HEK293 (cell line): ENCODE measurements at regions not wholly inside any gene's neighbourhood (a gene's known extent, or its start where the extent isn't known, plus 50 kb on each side); places are given as distances from the start of the nearest gene placed in this dataset.

Experiments used
- CTCF ChIA-PET: fragments of 350-600 bp; formaldehyde crosslinking; extraction: SDS; loops from one replicate; lab custom pipeline; 2021; ENCODE audit warnings: antibody characterized with exemption; lab: Yijun Ruan, JAX
- POLR2A ChIA-PET: fragments of 300-600 bp; formaldehyde crosslinking; extraction: SDS; loops from one replicate; lab custom pipeline; 2020; ENCODE audit warnings: antibody characterized with exemption, inconsistent platforms; lab: Yijun Ruan, JAX
- H3K27ac ChIP-seq: fragments of 200-500 bp; sonication (Bioruptor generic); 2 replicates; pipeline ENCODE4 v1.5.1; 2014; ENCODE audit warnings: low read depth, low read length, control low read depth, inconsistent platforms; ENCODE audit errors: extremely low read depth
- H3K36me3 ChIP-seq, 2 experiments: fragments of 200-500 bp in 1 of 2; sonication (Bioruptor generic) in 1 of 2; 1 replicate in 1 of 2; 2 replicates in 1 of 2; pipeline ENCODE4 v1.5.1; 2014 to 2017; ENCODE audit warnings: inconsistent platforms in 2 of 2, low read length in 2 of 2; ENCODE audit not compliant: control insufficient read depth in 2 of 2, insufficient read depth in 1 of 2
- H3K4me1 ChIP-seq: fragments of 200-500 bp; sonication (Bioruptor generic); 2 replicates; pipeline ENCODE4 v1.5.1; 2014; ENCODE audit warnings: mild to moderate bottlenecking, low read length, inconsistent platforms; ENCODE audit not compliant: control insufficient read depth, insufficient read depth
- H3K4me3 ChIP-seq: 2 replicates; pipeline ENCODE4 v1.5.1; 2011; ENCODE audit warnings: low read depth, mild to moderate bottlenecking, control low read depth, low read length, moderate library complexity
- H3K9me3 ChIP-seq: fragments of 200-500 bp; sonication (Bioruptor generic); 2 replicates; pipeline ENCODE4 v1.5.1; 2014; ENCODE audit warnings: low read depth, low read length, inconsistent platforms; ENCODE audit not compliant: control insufficient read depth, insufficient read depth
- CTCF ChIP-seq: fragments of 450-650 bp; formaldehyde crosslinking; IDR thresholded peaks from 2 replicates; pipeline ENCODE4 v1.5.1; 2016; ENCODE audit warnings: missing biosample characterization, missing genetic modification characterization
- GLIS1 ChIP-seq: fragments of 450-650 bp; formaldehyde crosslinking; IDR thresholded peaks from 2 replicates; pipeline ENCODE4 v1.5.1; 2016; ENCODE audit warnings: missing biosample characterization, missing genetic modification characterization
- HIC1 ChIP-seq: fragments of 450-650 bp; formaldehyde crosslinking; IDR thresholded peaks from 2 replicates; pipeline ENCODE4 v1.5.1; 2016; ENCODE audit warnings: missing biosample characterization, missing genetic modification characterization
- KLF17 ChIP-seq: fragments of 450-650 bp; formaldehyde crosslinking; IDR thresholded peaks from 2 replicates; pipeline ENCODE4 v1.5.1; 2016; ENCODE audit warnings: missing biosample characterization, missing genetic modification characterization
- OSR2 ChIP-seq: fragments of 450-650 bp; formaldehyde crosslinking; IDR thresholded peaks from 2 replicates; pipeline ENCODE4 v1.5.1; 2016; ENCODE audit warnings: missing biosample characterization, missing genetic modification characterization
- TRIM28 ChIP-seq: IDR thresholded peaks from 2 replicates; pipeline ENCODE4 v1.6.1; 2011; ENCODE audit warnings: low read length, control low read depth, borderline replicate concordance
- ZNF175 ChIP-seq: fragments of 450-650 bp; formaldehyde crosslinking; IDR thresholded peaks from 2 replicates; pipeline ENCODE4 v1.5.1; 2016; ENCODE audit warnings: missing biosample characterization, missing genetic modification characterization
- ZNF366 ChIP-seq: fragments of 450-650 bp; formaldehyde crosslinking; conservative IDR thresholded peaks from 2 replicates; pipeline ENCODE4 v1.5.1; 2016; ENCODE audit warnings: missing biosample characterization, missing genetic modification characterization
- ZNF398 ChIP-seq: fragments of 450-650 bp; formaldehyde crosslinking; IDR thresholded peaks from 2 replicates; pipeline ENCODE4 v1.5.1; 2017; ENCODE audit warnings: missing biosample characterization, missing genetic modification characterization
- ZNF423 ChIP-seq: fragments of 450-650 bp; formaldehyde crosslinking; IDR thresholded peaks from 2 replicates; pipeline ENCODE4 v1.5.1; 2016; ENCODE audit warnings: missing biosample characterization, missing genetic modification characterization
- ZNF433 ChIP-seq: fragments of 450-650 bp; formaldehyde crosslinking; IDR thresholded peaks from 2 replicates; pipeline ENCODE4 v1.5.1; 2016; ENCODE audit warnings: missing biosample characterization, missing genetic modification characterization, low read depth
- ZNF48 ChIP-seq: fragments of 450-650 bp; formaldehyde crosslinking; IDR thresholded peaks from 2 replicates; pipeline ENCODE4 v1.5.1; 2016; ENCODE audit warnings: missing biosample characterization, missing genetic modification characterization
- ZNF488 ChIP-seq: fragments of 450-650 bp; formaldehyde crosslinking; IDR thresholded peaks from 2 replicates; pipeline ENCODE4 v1.5.1; 2016; ENCODE audit warnings: missing biosample characterization, missing genetic modification characterization
- ZNF513 ChIP-seq: fragments of 450-650 bp; IDR thresholded peaks from 2 replicates; pipeline ENCODE4 v1.5.1; 2018; ENCODE audit warnings: missing biosample characterization, missing genetic modification characterization
- ZNF529 ChIP-seq: fragments of 450-650 bp; formaldehyde crosslinking; IDR thresholded peaks from 2 replicates; pipeline ENCODE4 v1.5.1; 2017; ENCODE audit warnings: missing genetic modification characterization, missing biosample characterization; ENCODE audit not compliant: insufficient replicate concordance
- ZNF561 ChIP-seq: fragments of 450-650 bp; IDR thresholded peaks from 2 replicates; pipeline ENCODE4 v1.5.1; 2018; ENCODE audit warnings: missing biosample characterization, missing genetic modification characterization, borderline replicate concordance
- ZNF580 ChIP-seq: fragments of 450-650 bp; formaldehyde crosslinking; IDR thresholded peaks from 2 replicates; pipeline ENCODE4 v1.5.1; 2016; ENCODE audit warnings: missing biosample characterization, missing genetic modification characterization
- ZNF610 ChIP-seq: fragments of 450-650 bp; formaldehyde crosslinking; IDR thresholded peaks from 2 replicates; pipeline ENCODE4 v1.5.1; 2016; ENCODE audit warnings: missing biosample characterization, missing genetic modification characterization, borderline replicate concordance
- ZNF623 ChIP-seq: fragments of 450-650 bp; formaldehyde crosslinking; IDR thresholded peaks from 2 replicates; pipeline ENCODE4 v1.5.1; 2016; ENCODE audit warnings: missing biosample characterization, missing genetic modification characterization
- ZNF654 ChIP-seq: fragments of 450-650 bp; formaldehyde crosslinking; IDR thresholded peaks from 2 replicates; pipeline ENCODE4 v1.5.1; 2016; ENCODE audit warnings: low read depth, missing biosample characterization, missing genetic modification characterization

- TF ChIP-seq OSR2 = no peak
- no peak for TF ChIP-seq HIC1 (tag by site-specific recombination)
- no peak for TF ChIP-seq GLIS1 (tag by site-specific recombination)
- TF ChIP-seq ZNF488 = no peak
- TF ChIP-seq ZNF423 (tag by site-specific recombination) = no peak
- no peak for TF ChIP-seq ZNF610
- TF ChIP-seq ZNF433 (tag by site-specific recombination) = no peak
- no peak for TF ChIP-seq ZNF366
- no peak for TF ChIP-seq ZNF580 (tag by site-specific recombination)
- no peak for TF ChIP-seq TRIM28
- H3K9me3 ChIP-seq = no peaks in the 10 kb centered on the region; the same call in 1 of the 2 replicates
- CTCF ChIA-PET = interaction anchor here (0.6 to 5.1 kb wide), 7 partner anchors 85 to 1006 kb away, joined by 3 to 46 read pairs (median 5); no protein-coding TSS in a partner anchor
- H3K27ac ChIP-seq = no peak overlapping the region
- POLR2A ChIA-PET = no interaction called here
- no peak overlapping the region for H3K4me3 ChIP-seq
- H3K4me1 ChIP-seq = no peaks in the 10 kb centered on the region
- no peaks in the 10 kb centered on the region for H3K36me3 ChIP-seq
These were observed 145.3 kb downstream of the FAM83B start for GRCh38 chr6:54991761-54992330.

GRCh38 chr6:54992789-54993188 lies 146.2 kb downstream of the FAM83B start:
- CTCF ChIA-PET = interaction anchor here (0.6 to 5.1 kb wide), 13 partner anchors 9 to 1010 kb away, joined by 3 to 46 read pairs (median 3); no protein-coding TSS in a partner anchor
- H3K4me3 ChIP-seq = no peak overlapping the region
- POLR2A ChIA-PET = no interaction called here
- no peaks in the 10 kb centered on the region; the same call in 1 of the 2 replicates for H3K9me3 ChIP-seq
- H3K27ac ChIP-seq = no peak overlapping the region
- TF ChIP-seq ZNF513 (tag by site-specific recombination) (no peak), CTCF (tag by site-specific recombination) (0 out of 2 replicates have a peak, but pooled peaks have one; percentile 17), ZNF654 (peak; percentile 66)
- no peaks in the 10 kb centered on the region for H3K36me3 ChIP-seq
- no peaks in the 10 kb centered on the region for H3K4me1 ChIP-seq

GRCh38 chr6:54993294-54993693 lies 146.7 kb downstream of the FAM83B start:
- Histone ChIP-seq H3K9me3 (no peaks in the 10 kb centered on the region; the same call in 1 of the 2 replicates), H3K36me3 (no peaks in the 10 kb centered on the region), H3K4me3 (no peak overlapping the region), H3K4me1 (no peaks in the 10 kb centered on the region), H3K27ac (no peak overlapping the region)
- CTCF ChIA-PET = interaction anchor here (0.6 to 5.1 kb wide), 15 partner anchors 8 to 1010 kb away, joined by 3 to 46 read pairs (median 4); no protein-coding TSS in a partner anchor
- POLR2A ChIA-PET = no interaction called here
- TF ChIP-seq ZNF529 (tag by site-specific recombination) = no peak
- TF ChIP-seq ZNF48 (tag by site-specific recombination) = no peak
- no peak for TF ChIP-seq ZNF561 (tag by site-specific recombination)
- no peak for TF ChIP-seq KLF17 (tag by site-specific recombination)
- no peak for TF ChIP-seq ZNF623 (tag by site-specific recombination)
- TF ChIP-seq ZNF398 = no peak
- TF ChIP-seq ZNF175 = no peak
